DND-41 (cell line): ENCODE measurements at regions not wholly inside any gene's neighbourhood (a gene's known extent, or its start where the extent isn't known, plus 50 kb on each side); places are given as distances from the start of the nearest gene placed in this dataset.

Experiments used
- ATAC-seq: fragments of 200-7000 bp; cut with Tn5 transposase; 3 replicates; pipeline ENCODE4 v1.9.1; 2021; ENCODE audit warnings: low read depth; ENCODE audit not compliant: insufficient read depth
- DNase-seq: peaks from one replicate; pipeline ENCODE4 v3.0.0-alpha.2; 2020
- H2AFZ ChIP-seq: 2 replicates; pipeline ENCODE4 v1.6.0; 2012; ENCODE audit warnings: low read depth, low read length
- H3K27ac ChIP-seq: 2 replicates; pipeline ENCODE4 v1.5.1; 2012; ENCODE audit warnings: low read length, inconsistent platforms
- H3K27me3 ChIP-seq: fragments of 200-600 bp; sonication (generic); 2 replicates; pipeline ENCODE4 v1.6.0; 2012; ENCODE audit warnings: low read length, mild to moderate bottlenecking, inconsistent platforms; ENCODE audit not compliant: insufficient read depth, poor library complexity
- H3K36me3 ChIP-seq: 2 replicates; pipeline ENCODE4 v1.5.1; 2012; ENCODE audit warnings: low read length, inconsistent platforms; ENCODE audit not compliant: insufficient read depth
- H3K4me1 ChIP-seq: 2 replicates; pipeline ENCODE4 v1.5.1; 2012; ENCODE audit warnings: mild to moderate bottlenecking, low read length; ENCODE audit not compliant: insufficient read depth
- H3K4me2 ChIP-seq: 2 replicates; pipeline ENCODE4 v1.6.0; 2012; ENCODE audit warnings: mild to moderate bottlenecking, moderate library complexity, low read length, inconsistent platforms; ENCODE audit not compliant: insufficient read depth
- H3K4me3 ChIP-seq, 2 experiments: fragments of 200-600 bp in 1 of 2; shearing (Covaris generic) in 1 of 2; 2 replicates each; pipeline ENCODE4 v1.5.1; 2012 to 2016; ENCODE audit warnings: inconsistent platforms in 2 of 2, low read length in 2 of 2, mild to moderate bottlenecking in 2 of 2, low read depth in 1 of 2, moderate library complexity in 1 of 2
- H3K79me2 ChIP-seq: 2 replicates; pipeline ENCODE4 v1.6.0; 2012; ENCODE audit warnings: low read length, inconsistent platforms; ENCODE audit not compliant: insufficient read depth
- H3K9ac ChIP-seq: 2 replicates; pipeline ENCODE4 v1.6.0; 2012; ENCODE audit warnings: low read depth, mild to moderate bottlenecking, inconsistent platforms, low read length, moderate library complexity
- H3K9me3 ChIP-seq: 2 replicates; pipeline ENCODE4 v1.5.1; 2012; ENCODE audit warnings: low read length, moderate library complexity, mild to moderate bottlenecking, inconsistent platforms; ENCODE audit not compliant: insufficient read depth, severe bottlenecking
- H4K20me1 ChIP-seq: 2 replicates; pipeline ENCODE4 v1.6.0; 2012; ENCODE audit warnings: low read length; ENCODE audit not compliant: insufficient read depth
- CTCF ChIP-seq: IDR thresholded peaks from 2 replicates; pipeline ENCODE4 v1.5.1; 2012; ENCODE audit warnings: borderline replicate concordance, low read length, moderate library complexity, mild to moderate bottlenecking; ENCODE audit not compliant: poor library complexity, severe bottlenecking; ENCODE audit errors: extremely low read depth
- EZH2 ChIP-seq: IDR thresholded peaks from 3 replicates; pipeline ENCODE4 v1.6.1; 2012; ENCODE audit warnings: borderline replicate concordance, low read depth, mild to moderate bottlenecking, moderate library complexity, low read length, inconsistent platforms; ENCODE audit not compliant: severe bottlenecking

- ATAC-seq: no peak
- Histone ChIP-seq H3K9ac (no peak overlapping the region), H3K4me2 (no peak overlapping the region), H3K4me1 (no peaks in the 10 kb centered on the region), H3K27ac (no peak overlapping the region), H3K79me2 (no peaks in the 10 kb centered on the region), H2AFZ (no peak overlapping the region), H3K9me3 (no peaks in the 10 kb centered on the region), H3K4me3 (no peak overlapping the region), H4K20me1 (no peaks in the 10 kb centered on the region), H3K36me3 (no peaks in the 10 kb centered on the region), H3K27me3 (no peaks in the 10 kb centered on the region)
- TF ChIP-seq EZH2 (no peak), CTCF (no peak)
- no peak for DNase-seq
These were observed 579.1 kb downstream of the DOK5 start for GRCh38 chr20:55054453-55054852.

GRCh38 chr20:55053389-55053788 lies 578.0 kb downstream of the DOK5 start:
- Histone ChIP-seq H3K27ac (no peak overlapping the region), H3K79me2 (no peaks in the 10 kb centered on the region), H3K4me3 (no peak overlapping the region), H3K9ac (no peak overlapping the region), H3K4me2 (no peak overlapping the region), H3K36me3 (no peaks in the 10 kb centered on the region), H2AFZ (no peak overlapping the region), H3K27me3 (no peaks in the 10 kb centered on the region), H3K4me1 (no peaks in the 10 kb centered on the region), H4K20me1 (no peaks in the 10 kb centered on the region), H3K9me3 (no peaks in the 10 kb centered on the region)
- TF ChIP-seq EZH2 (no peak), CTCF (no peak)
- DNase-seq (no peak), ATAC-seq (no peak)

GRCh38 chr20:55052459-55052858 lies 577.1 kb downstream of the DOK5 start:
- ATAC-seq: no peak
- H4K20me1 ChIP-seq: no peaks in the 10 kb centered on the region
- no peaks in the 10 kb centered on the region for H3K36me3 ChIP-seq
- no peak overlapping the region for H3K4me2 ChIP-seq
- H3K4me1 ChIP-seq: no peaks in the 10 kb centered on the region
- no peaks in the 10 kb centered on the region for H3K27me3 ChIP-seq
- H3K4me3 ChIP-seq: no peak overlapping the region
- no peak overlapping the region for H3K9ac ChIP-seq
- no peak overlapping the region for H2AFZ ChIP-seq
- H3K27ac ChIP-seq: no peak overlapping the region
- H3K79me2 ChIP-seq: no peaks in the 10 kb centered on the region
- no peak for DNase-seq
- no peak for TF ChIP-seq CTCF
- no peak for TF ChIP-seq EZH2
- H3K9me3 ChIP-seq: no peaks in the 10 kb centered on the region

DNA sequence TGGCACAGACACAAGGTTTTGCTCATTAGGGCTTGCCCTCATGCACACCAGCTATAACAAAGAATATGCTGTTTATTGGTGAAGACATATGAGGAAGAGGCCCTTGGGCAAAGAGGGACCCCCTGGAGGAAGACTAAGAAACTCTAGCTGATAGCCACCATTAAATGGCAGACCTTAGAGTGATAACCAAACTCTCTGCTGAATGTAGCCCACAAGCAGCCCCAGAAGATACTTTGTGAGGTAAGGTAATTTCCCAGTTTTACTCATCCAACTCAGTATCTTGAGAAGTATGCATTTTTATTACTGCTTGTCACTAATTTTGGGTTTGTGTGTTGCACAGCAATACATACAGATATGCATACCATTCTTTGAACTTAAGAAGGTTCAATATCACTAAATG lies 563.3 kb downstream of the DOK5 start:
- no peak overlapping the region for H3K4me3 ChIP-seq
- ATAC-seq (no peak), DNase-seq (no peak)
- no peaks in the 10 kb centered on the region for H3K27me3 ChIP-seq
- H3K4me2 ChIP-seq: no peak overlapping the region
- no peak overlapping the region for H3K27ac ChIP-seq
- no peak overlapping the region for H3K9ac ChIP-seq
- no peaks in the 10 kb centered on the region for H4K20me1 ChIP-seq
- H3K4me1 ChIP-seq: no peaks in the 10 kb centered on the region
- no peaks in the 10 kb centered on the region for H3K9me3 ChIP-seq
- TF ChIP-seq EZH2: no peak
- TF ChIP-seq CTCF: no peak
- no peaks in the 10 kb centered on the region for H3K79me2 ChIP-seq
- H3K36me3 ChIP-seq: no peaks in the 10 kb centered on the region
- no peak overlapping the region for H2AFZ ChIP-seq
